ENCODE measurements at regions not wholly inside any gene's neighbourhood (a gene's known extent, or its start where the extent isn't known, plus 50 kb on each side); places are given as distances from the start of the nearest gene placed in this dataset.
"Not testable (repeated sequence)": the region's sequence is repeated elsewhere in the genome, so short reads cannot be mapped to it uniquely, and the experiment has no call there.

DNA sequence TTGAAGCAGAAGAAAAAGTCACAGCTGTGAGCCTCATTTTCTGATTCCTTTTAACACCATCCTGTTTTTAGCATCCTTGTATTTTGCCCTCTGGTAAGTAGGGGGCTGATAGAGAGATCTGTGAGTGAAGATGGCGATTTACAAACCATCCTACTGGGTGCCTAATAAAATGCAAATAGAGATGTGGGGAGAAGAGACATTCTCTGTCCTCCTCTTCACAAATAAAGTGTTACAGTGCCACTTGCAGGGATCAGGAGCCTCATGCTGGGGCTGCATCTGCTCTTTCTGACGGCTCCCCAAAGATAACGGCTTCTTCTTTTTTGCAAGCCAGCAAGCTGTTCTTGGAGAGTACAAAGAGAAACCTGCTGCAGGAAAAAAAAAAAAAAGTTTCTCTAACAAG is 418.6 kb downstream of the TOX3 start:
- no peak overlapping the region for H3K4me3 Mint-ChIP-seq
- ATAC-seq, result no peak
- no peaks in the 10 kb centered on the region for H3K27me3 Mint-ChIP-seq (ENCODE audit: low read depth)
- H3K9me3 Mint-ChIP-seq, result peaks cover 11% of the 10 kb centered on the region
- H3K4me1 Mint-ChIP-seq (ENCODE audit: low read depth), result no peaks in the 10 kb centered on the region
- H3K36me3 Mint-ChIP-seq (ENCODE audit: insufficient read depth), result no peaks in the 10 kb centered on the region
- DNase-seq, result no peak

GRCh38 chr16:52123842-52124241 is 423.1 kb downstream of the TOX3 start:
- Mint-ChIP-seq H3K27me3 (ENCODE audit: low read depth) (no peaks in the 10 kb centered on the region), H3K36me3 (ENCODE audit: insufficient read depth) (peaks cover 1% of the 10 kb centered on the region), H3K4me1 (ENCODE audit: low read depth) (no peaks in the 10 kb centered on the region), H3K4me3 (no peak overlapping the region), H3K9me3 (peaks cover 25% of the 10 kb centered on the region)
- no peak for ATAC-seq
- no peak for DNase-seq

DNA sequence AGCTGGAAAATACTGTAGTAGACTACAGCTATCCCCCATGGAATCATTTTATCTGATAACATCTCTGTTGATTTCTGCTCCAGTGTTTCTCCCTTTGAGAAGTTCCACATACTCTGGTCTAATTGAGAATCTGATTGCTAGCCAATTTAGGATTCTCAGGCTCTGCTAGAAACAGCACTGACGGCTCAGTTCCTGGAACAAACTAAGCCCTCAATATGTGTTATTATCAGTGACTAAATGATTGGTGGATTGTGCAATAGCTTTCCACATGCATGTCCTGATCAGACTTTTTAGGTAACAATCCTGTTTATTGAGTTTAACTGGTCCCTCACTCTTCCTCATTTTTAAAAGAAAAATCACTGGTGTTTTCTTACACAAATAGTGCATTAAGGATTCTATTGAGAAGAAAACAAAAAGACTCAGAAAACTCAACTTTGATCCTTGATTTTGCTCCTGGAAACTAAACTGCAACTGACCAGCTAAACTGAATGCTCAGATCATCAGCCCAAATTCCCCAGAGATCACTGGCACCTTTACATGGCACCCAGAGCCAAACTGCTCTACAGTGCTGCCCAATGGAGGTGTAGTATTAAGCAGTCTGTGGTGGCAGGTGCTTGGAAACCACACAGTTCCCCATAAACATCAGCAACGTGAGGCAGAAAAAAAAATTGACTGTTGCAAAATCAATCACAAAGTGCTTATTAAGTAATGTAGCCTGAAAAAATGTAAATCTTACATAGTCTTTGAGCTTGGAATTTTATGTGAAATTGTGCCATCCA is 423.7 kb downstream of the TOX3 start:
- Mint-ChIP-seq H3K4me3 (no peak overlapping the region), H3K27me3 (ENCODE audit: low read depth) (no peaks in the 10 kb centered on the region), H3K9me3 (peaks cover 25% of the 10 kb centered on the region), H3K36me3 (ENCODE audit: insufficient read depth) (peaks cover 1% of the 10 kb centered on the region), H3K4me1 (ENCODE audit: low read depth) (no peaks in the 10 kb centered on the region)
- no peak for DNase-seq
- no peak for ATAC-seq

- DNase-seq (no peak), ATAC-seq (no peak)
- no peak overlapping the region for H3K4me3 Mint-ChIP-seq
- H3K27me3 Mint-ChIP-seq (ENCODE audit: low read depth), result no peaks in the 10 kb centered on the region
- H3K4me1 Mint-ChIP-seq (ENCODE audit: low read depth), result no peaks in the 10 kb centered on the region
- peaks cover 19% of the 10 kb centered on the region for H3K9me3 Mint-ChIP-seq
- H3K36me3 Mint-ChIP-seq (ENCODE audit: insufficient read depth), result peaks cover 1% of the 10 kb centered on the region
Measured at GRCh38 chr16:52117171-52117570, 429.8 kb downstream of the TOX3 start.

- no peak for ATAC-seq
- H3K4me1 Mint-ChIP-seq (ENCODE audit: low read depth), result no peaks in the 10 kb centered on the region
- no peaks in the 10 kb centered on the region for H3K36me3 Mint-ChIP-seq (ENCODE audit: insufficient read depth)
- H3K9me3 Mint-ChIP-seq, result peaks cover 12% of the 10 kb centered on the region
- H3K4me3 Mint-ChIP-seq, result no peak overlapping the region
- H3K27me3 Mint-ChIP-seq (ENCODE audit: low read depth), result no peaks in the 10 kb centered on the region
- DNase-seq, result no peak
Measured at GRCh38 chr16:52114379-52114778, 432.6 kb downstream of the TOX3 start.

- Mint-ChIP-seq H3K27me3 (ENCODE audit: low read depth) (no peaks in the 10 kb centered on the region), H3K9me3 (peaks cover 8% of the 10 kb centered on the region), H3K36me3 (ENCODE audit: insufficient read depth) (no peaks in the 10 kb centered on the region), H3K4me3 (no peak overlapping the region), H3K4me1 (ENCODE audit: low read depth) (no peaks in the 10 kb centered on the region)
- ATAC-seq (no peak), DNase-seq (no peak)
Measured at GRCh38 chr16:52113533-52114183, 433.3 kb downstream of the TOX3 start.

DNA sequence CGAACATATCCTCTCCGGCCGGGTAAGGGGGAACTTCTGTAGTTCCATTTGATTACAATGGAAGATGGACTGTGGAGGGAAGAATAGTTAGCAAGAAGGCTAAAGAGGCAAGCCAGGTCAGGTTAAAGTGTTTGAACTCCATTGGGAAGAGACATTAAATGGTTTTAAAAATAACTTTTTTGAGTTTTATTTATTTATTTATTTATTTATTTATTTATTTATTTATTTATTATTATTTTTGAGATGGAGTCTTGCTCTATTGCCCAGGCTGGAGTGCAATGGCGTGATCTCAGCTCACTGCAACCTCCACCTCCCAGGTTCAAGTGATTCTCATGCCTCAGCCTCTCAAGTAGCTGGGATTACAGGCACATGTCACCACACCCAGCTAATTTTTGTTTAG is 441.9 kb downstream of the TOX3 start:
- not testable (repeated sequence) for DNase-seq; H3K4me1 Mint-ChIP-seq (ENCODE audit: low read depth); H3K4me3 Mint-ChIP-seq; H3K9me3 Mint-ChIP-seq; H3K27me3 Mint-ChIP-seq (ENCODE audit: low read depth); H3K36me3 Mint-ChIP-seq (ENCODE audit: insufficient read depth); ATAC-seq

DNA sequence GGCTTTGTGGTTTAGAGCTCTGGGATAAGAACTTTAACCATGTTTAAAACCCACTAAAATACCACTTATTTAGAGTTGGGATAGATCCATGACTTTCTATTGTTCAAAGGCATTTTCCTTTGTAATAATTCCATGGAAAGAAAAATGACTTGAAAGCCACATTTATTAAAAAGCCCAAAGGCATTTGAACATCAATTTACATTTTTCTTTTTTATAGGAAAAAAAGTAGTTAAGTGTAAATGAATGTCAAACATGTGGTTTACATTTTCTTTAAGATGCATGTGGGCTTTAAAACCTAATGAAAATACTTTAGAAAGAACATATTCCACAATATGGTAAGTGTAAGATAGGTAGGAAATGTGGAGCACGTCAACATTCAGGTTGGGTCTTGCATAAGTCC is 443.2 kb downstream of the TOX3 start:
- H3K4me1 Mint-ChIP-seq (ENCODE audit: low read depth), result no peaks in the 10 kb centered on the region
- H3K9me3 Mint-ChIP-seq, result peaks cover 6% of the 10 kb centered on the region
- DNase-seq, result no peak
- H3K36me3 Mint-ChIP-seq (ENCODE audit: insufficient read depth), result no peaks in the 10 kb centered on the region
- no peaks in the 10 kb centered on the region for H3K27me3 Mint-ChIP-seq (ENCODE audit: low read depth)
- ATAC-seq, result no peak
- H3K4me3 Mint-ChIP-seq, result no peak overlapping the region

DNA sequence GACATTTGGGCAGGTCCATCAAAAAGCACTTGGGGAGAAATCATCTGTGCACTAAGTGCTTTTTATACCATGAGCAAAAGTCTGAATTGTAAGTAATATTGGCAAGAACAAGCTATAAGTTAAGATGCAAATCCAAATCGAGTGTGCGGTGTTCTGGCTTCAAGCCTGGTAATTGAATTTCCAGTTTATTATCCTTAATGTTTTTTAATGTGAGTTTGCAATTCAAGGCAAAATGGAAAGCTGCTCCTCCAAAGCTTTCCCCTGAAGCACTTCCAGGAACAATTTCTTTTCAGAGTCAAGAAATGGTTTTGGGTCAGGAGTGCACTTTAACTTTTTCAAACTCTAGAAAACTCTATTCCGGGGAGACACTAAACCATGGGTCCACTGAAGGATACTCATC is 445.7 kb downstream of the TOX3 start:
- DNase-seq (no peak), ATAC-seq (no peak)
- Mint-ChIP-seq H3K9me3 (peaks cover 6% of the 10 kb centered on the region), H3K4me1 (ENCODE audit: low read depth) (no peaks in the 10 kb centered on the region), H3K36me3 (ENCODE audit: insufficient read depth) (no peaks in the 10 kb centered on the region), H3K4me3 (no peak overlapping the region), H3K27me3 (ENCODE audit: low read depth) (no peaks in the 10 kb centered on the region)

GRCh38 chr16:52099382-52099781 is 447.6 kb downstream of the TOX3 start:
- H3K27me3 Mint-ChIP-seq (ENCODE audit: low read depth), result no peaks in the 10 kb centered on the region

GRCh38 chr16:52095471-52095870 is 451.5 kb downstream of the TOX3 start:
- peaks cover 3% of the 10 kb centered on the region for H3K9me3 Mint-ChIP-seq
- no peak overlapping the region for H3K4me3 Mint-ChIP-seq
- no peaks in the 10 kb centered on the region for H3K36me3 Mint-ChIP-seq (ENCODE audit: insufficient read depth)
- H3K27me3 Mint-ChIP-seq (ENCODE audit: low read depth), result no peaks in the 10 kb centered on the region
- ATAC-seq, result no peak
- no peak for DNase-seq
- H3K4me1 Mint-ChIP-seq (ENCODE audit: low read depth), result no peaks in the 10 kb centered on the region

More at GRCh38 chr16:52099382-52099781, 447.6 kb downstream of the TOX3 start:
- no peaks in the 10 kb centered on the region for H3K36me3 Mint-ChIP-seq (ENCODE audit: insufficient read depth)
- peaks cover 6% of the 10 kb centered on the region for H3K9me3 Mint-ChIP-seq
- no peak for ATAC-seq
- no peaks in the 10 kb centered on the region for H3K4me1 Mint-ChIP-seq (ENCODE audit: low read depth)
- DNase-seq, result no peak
- H3K4me3 Mint-ChIP-seq, result no peak overlapping the region

- Mint-ChIP-seq H3K27me3 (ENCODE audit: low read depth) (no peaks in the 10 kb centered on the region), H3K36me3 (ENCODE audit: insufficient read depth) (no peaks in the 10 kb centered on the region), H3K9me3 (peaks cover 3% of the 10 kb centered on the region)
Measured at GRCh38 chr16:52092126-52092525, 454.8 kb downstream of the TOX3 start.

DNA sequence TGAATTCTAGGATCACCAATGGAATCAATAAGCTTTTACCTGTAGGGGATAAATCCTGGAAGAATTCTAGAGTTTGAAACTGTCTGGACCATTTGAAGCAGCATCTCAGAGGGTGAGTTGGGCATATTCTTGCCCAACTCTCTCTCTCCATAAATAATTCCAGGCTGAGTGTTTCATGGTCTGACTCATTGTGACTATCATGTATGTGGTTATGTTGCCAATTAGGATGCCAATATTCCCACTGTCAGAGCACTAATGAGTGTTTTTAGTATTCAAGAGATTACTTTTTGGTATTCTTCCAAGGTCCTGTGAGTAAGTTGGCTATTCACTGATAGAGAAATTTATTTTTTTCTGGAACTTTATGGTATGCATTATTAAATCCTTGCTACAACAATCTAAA is 456.9 kb downstream of the TOX3 start:
- no peaks in the 10 kb centered on the region for H3K27me3 Mint-ChIP-seq (ENCODE audit: low read depth)
- H3K4me1 Mint-ChIP-seq (ENCODE audit: low read depth), result no peaks in the 10 kb centered on the region
- DNase-seq (no peak), ATAC-seq (no peak)
- no peaks in the 10 kb centered on the region for H3K36me3 Mint-ChIP-seq (ENCODE audit: insufficient read depth)
- H3K4me3 Mint-ChIP-seq, result no peak overlapping the region
- peaks cover 3% of the 10 kb centered on the region for H3K9me3 Mint-ChIP-seq

More at GRCh38 chr16:52092126-52092525, 454.8 kb downstream of the TOX3 start:
- DNase-seq (no peak), ATAC-seq (no peak)
- Mint-ChIP-seq H3K4me1 (ENCODE audit: low read depth) (no peaks in the 10 kb centered on the region), H3K4me3 (no peak overlapping the region)

DNA sequence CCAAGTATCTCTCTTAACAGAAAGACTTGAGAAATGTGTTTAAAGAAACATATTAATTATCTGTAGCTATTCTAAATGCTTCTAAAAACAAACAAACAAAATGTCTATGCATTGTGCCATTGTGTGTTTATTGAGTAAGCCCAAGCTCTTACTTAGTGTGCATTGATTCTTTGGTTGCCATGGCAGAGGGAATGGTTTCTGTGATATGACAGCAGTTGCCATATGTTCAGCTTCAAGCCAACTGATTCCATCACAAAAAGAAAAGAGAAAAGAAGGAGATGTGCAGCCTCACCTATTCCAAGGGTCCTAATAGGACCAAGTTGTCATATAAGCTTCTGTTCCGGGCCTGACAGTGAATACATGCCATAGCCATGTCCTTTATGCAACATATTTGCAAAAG is 457.5 kb downstream of the TOX3 start:
- no peaks in the 10 kb centered on the region for H3K27me3 Mint-ChIP-seq (ENCODE audit: low read depth)
- H3K9me3 Mint-ChIP-seq, result peaks cover 3% of the 10 kb centered on the region
- no peaks in the 10 kb centered on the region for H3K4me1 Mint-ChIP-seq (ENCODE audit: low read depth)
- ATAC-seq (no peak), DNase-seq (no peak)
- no peak overlapping the region for H3K4me3 Mint-ChIP-seq
- no peaks in the 10 kb centered on the region for H3K36me3 Mint-ChIP-seq (ENCODE audit: insufficient read depth)

GRCh38 chr16:52086901-52087300 is 460.0 kb downstream of the TOX3 start:
- H3K27me3 Mint-ChIP-seq (ENCODE audit: low read depth), result no peaks in the 10 kb centered on the region
- no peaks in the 10 kb centered on the region for H3K36me3 Mint-ChIP-seq (ENCODE audit: insufficient read depth)
- no peak for DNase-seq
- no peak overlapping the region for H3K4me3 Mint-ChIP-seq
- H3K9me3 Mint-ChIP-seq, result no peaks in the 10 kb centered on the region
- ATAC-seq, result no peak
- no peaks in the 10 kb centered on the region for H3K4me1 Mint-ChIP-seq (ENCODE audit: low read depth)

Data from activated T-cell treated with anti-CD3 and anti-CD28 coated beads, Interleukin-2, amount 50 U/mL, for 4 hours (primary cell).